Fibroblast of the aortic adventitia (primary cell): ENCODE measurements at regions not wholly inside any gene's neighbourhood (a gene's known extent, or its start where the extent isn't known, plus 50 kb on each side); places are given as distances from the start of the nearest gene placed in this dataset.
A peak's percentile ranks its signal among the peaks of the same experiment; 100 is the strongest.

Source experiments
- DNase-seq: peaks from one replicate; pipeline ENCODE4 v3.0.0-alpha.2; 2010; ENCODE audit warnings: low read depth
- H3K4me3 ChIP-seq: 2 replicates; pipeline ENCODE4 v1.5.1; 2011; ENCODE audit warnings: low read depth, mild to moderate bottlenecking, control low read depth, low read length, moderate library complexity
- TF ChIP-seq, protein P1 (sequence below): IDR thresholded peaks from 2 replicates; pipeline ENCODE4 v1.5.1; 2011; ENCODE audit warnings: mild to moderate bottlenecking, low read length, control low read depth, inconsistent platforms; ENCODE audit not compliant: insufficient read depth

DNA sequence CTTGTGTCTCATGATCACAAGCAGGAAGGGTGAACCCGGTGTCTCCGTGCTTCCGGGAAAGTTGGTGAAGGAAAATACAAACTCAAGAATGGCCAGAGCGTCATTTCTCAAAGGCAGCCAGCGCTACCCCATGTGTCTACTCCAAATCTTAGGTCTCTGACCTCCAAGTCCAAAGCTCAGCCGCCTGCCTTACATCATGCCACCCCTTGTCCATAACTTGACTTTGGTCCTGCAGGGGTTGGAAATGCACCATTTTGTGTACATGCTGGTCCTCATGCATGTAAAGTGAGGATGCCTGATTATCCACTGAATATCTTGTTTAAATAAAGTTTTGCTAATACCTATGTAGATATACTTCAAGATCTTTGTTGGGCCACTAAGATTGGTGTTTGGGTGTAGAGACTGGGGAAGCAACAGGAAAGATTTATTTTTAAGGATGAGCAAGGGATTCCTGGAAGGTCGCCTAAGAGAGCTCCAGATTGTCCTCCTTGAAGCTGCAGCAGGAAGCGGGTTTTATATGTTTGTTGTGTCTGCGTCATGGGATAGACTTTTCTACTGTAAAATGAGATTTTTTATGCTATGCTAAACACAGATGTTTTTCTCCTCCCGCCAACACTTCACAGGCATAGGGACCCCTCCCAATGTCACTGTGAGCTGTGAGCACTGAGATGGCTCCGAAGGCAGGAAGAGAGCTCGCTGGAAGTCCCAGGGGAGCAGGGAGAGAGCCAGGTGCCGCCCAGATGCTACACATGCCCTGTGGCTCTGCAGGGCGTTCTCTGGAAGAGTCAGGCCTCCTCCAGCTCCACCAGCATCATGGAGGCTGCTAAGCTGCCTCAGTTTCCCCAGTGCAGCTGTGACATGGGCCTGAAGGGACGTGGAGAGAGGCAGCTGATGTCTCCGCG lies 176.2 kb upstream of the HDAC4 start:
- no peak for DNase-seq
- no peak overlapping the region for H3K4me3 ChIP-seq
- TF ChIP-seq, protein P1, sequence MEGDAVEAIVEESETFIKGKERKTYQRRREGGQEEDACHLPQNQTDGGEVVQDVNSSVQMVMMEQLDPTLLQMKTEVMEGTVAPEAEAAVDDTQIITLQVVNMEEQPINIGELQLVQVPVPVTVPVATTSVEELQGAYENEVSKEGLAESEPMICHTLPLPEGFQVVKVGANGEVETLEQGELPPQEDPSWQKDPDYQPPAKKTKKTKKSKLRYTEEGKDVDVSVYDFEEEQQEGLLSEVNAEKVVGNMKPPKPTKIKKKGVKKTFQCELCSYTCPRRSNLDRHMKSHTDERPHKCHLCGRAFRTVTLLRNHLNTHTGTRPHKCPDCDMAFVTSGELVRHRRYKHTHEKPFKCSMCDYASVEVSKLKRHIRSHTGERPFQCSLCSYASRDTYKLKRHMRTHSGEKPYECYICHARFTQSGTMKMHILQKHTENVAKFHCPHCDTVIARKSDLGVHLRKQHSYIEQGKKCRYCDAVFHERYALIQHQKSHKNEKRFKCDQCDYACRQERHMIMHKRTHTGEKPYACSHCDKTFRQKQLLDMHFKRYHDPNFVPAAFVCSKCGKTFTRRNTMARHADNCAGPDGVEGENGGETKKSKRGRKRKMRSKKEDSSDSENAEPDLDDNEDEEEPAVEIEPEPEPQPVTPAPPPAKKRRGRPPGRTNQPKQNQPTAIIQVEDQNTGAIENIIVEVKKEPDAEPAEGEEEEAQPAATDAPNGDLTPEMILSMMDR = no peak

DNA sequence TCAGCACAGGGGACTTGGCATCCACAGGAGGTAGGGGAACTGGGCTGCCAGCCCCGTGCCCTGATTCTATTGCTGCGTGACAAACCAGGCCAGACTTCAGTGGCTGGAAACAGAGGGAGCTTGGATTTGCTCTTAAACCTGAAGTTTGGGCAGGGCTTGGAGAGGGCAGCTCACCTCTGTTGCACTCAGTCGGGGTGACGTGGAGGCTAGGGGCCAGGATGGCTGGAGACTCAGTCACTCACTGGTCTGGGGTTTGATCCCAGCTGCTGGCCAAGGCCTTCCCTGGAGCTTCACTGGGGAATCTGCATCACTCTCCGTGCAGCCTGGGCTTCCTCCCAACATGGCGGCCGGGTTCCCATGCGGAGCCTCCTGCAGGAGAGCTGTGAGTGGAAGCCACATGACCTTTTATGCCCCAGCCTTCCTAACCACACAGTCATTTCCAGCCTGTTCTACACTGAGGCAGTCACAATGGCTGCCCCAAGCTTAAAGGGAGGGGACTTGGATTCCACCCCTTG lies 175.2 kb upstream of the HDAC4 start:
- DNase-seq = no peak
- no peak overlapping the region for H3K4me3 ChIP-seq
- TF ChIP-seq, protein P1 = no peak

DNA sequence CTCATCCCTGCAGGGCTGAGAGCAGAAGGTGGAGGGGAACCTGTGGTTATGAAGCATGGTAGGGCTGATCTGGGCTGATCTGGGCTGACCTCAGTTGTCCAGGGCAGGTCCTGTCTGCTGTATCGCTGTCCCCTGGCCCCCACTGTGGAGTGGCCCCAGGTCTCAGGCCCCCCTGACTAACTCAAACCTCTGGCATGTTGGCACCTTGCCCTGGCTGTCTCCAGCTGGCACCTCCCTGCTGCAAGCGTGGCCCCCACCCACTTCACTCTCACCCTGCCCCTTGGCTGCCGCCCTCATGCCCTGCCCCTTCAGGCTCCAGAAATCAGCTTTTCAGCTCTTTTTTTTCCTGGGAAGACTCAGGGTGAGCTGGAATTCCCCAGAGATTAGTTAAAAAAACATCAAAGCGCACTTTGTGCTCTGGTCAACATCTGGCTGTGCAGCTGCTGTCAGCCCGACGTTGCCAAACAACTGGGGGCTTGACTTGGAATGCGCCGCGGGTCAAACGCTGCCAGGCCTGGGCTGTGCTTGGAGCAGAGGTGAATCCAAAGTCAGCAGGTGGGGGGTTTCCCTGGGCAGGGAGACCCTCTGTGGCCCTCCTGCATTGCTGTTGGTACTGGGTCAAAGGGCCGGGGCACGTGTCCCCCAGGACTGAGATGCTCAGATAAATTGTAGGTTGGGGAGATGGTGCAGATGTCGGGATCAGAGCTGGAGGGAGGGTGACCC lies 173.8 kb upstream of the HDAC4 start:
- DNase-seq = peak; percentile 41
- TF ChIP-seq, protein P1 = no peak
- no peak overlapping the region for H3K4me3 ChIP-seq

DNA sequence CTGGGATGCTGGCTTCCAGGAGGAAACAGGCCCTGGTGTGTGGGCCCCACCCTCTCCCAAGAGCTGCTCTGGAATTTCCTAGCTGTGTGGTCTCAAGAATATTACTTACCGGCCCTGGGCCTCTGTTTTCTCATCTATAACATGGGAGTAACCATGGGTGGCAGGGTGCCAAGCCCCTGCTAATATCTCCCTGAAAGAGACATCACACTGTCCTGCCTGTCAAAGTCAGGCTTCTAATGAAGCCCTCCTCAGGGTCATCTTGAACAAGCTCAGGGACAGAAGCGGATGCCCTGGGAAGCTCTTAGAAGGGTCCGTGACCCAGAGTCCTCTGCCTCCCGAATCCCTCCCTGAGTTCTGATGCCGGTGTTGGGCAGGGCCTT lies 173.2 kb upstream of the HDAC4 start:
- H3K4me3 ChIP-seq = no peak overlapping the region
- TF ChIP-seq, protein P1 = no peak
- no peak for DNase-seq

DNA sequence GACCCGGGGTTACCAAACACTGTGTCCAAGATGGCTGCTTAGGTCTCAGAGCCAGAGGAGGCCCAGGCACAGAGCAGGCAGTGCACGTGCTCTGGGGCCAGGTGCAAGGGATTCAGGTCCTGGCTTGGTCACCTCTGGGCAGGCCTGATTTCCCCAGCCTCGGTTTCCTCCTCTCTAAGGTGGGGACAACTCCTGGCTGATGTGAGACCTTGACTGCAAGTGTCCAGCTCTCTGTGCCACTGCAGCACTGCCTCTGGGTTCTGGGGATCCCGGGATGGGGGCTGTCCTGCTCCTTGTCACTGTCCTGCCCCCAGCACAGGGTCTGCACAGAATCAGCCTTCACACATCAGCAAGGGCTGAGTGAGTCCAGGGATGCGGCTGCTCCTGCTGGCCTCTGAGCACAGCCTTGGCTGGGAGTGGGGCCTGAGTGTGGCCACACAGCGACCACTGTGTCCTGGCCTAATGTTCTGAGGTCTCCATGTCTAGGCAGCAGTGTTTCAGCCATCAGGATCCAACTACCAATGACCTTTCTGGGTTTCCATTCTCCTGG lies 170.2 kb upstream of the HDAC4 start:
- H3K4me3 ChIP-seq = no peak overlapping the region
- DNase-seq = no peak
- TF ChIP-seq, protein P1 = no peak

DNA sequence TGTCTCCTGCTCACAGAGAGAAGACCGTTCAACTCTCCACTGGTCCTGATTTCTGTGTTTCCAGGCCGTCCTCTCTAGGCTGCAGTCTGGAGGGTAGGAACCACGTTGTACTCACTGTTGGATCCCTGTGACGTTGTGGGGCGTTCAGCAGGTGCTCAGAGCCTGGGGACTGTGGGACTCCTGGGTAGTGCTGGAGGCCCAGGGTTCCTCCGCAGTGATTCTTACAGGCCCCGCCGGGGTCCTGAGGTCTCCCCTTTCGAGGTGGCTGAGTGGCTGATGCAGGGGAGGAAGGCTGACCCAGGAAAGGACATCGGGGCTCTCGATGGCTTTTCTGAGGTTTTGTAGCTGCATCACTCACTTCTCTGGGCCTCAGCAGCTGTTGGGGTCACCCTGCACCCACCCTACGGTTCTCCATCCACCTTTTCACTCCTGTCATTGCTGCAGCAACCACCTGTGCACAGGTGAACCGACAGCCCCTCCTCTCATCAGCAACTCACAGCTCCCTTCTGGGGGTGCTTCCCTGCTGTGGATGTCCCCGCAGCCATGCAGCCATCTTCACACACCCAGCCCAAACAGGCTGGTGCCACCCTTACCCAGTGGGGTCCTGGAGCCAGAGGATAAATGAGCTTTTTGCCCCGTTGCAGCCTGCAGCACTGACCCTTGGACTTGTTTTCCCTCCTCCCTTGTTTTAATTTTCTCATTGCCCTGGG lies 169.6 kb upstream of the HDAC4 start:
- TF ChIP-seq, protein P1 = no peak
- no peak for DNase-seq
- H3K4me3 ChIP-seq = no peak overlapping the region
